ENCODE measurements at regions not wholly inside any gene's neighbourhood (a gene's known extent, or its start where the extent isn't known, plus 50 kb on each side); places are given as distances from the start of the nearest gene placed in this dataset.

DNA sequence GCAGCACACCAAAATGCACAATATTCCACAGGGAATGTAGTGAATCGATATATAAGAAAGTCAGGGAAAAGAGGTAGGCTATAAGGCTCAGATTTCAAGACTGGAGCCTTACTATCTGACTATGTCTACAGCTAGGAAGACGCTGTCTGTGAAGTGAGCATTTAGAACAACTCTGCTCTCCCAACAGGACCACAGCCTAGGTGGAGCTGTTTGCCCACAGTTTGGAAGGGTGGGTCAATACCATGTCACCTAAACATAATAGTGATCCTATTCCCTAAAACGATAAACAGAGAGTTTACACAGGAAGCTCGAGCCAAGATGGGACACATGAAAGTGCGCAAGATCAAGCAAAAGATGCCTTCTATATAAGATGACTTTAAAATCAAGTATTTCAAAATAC, 2486.0 kb upstream of the PCDH20 start:
- H3K27me3 Mint-ChIP-seq = no peaks in the 10 kb centered on the region
- intact Hi-C loops (cut with DNase I, micrococcal nuclease) = no loop called here
- Histone ChIP-seq H3K4me1 (ENCODE audit: insufficient read depth, low read length) (no peaks in the 10 kb centered on the region), H3K4me3 (ENCODE audit: low read length) (no peak overlapping the region), H3K27me3 (ENCODE audit: control insufficient read depth in 1 of 2, insufficient read depth in 2 of 2, low read length in 2 of 2) (no peaks in the 10 kb centered on the region), H3K36me3 (ENCODE audit: insufficient read depth, low read length) (no peaks in the 10 kb centered on the region), H3K9me3 (ENCODE audit: control insufficient read depth in 1 of 2, insufficient read depth in 1 of 2, low read length in 2 of 2) (peaks cover 3 to 15% of the 10 kb centered on the region in 2 experiments), H3K27ac (ENCODE audit: low read depth in 1 of 2, low read length in 2 of 2) (no peak overlapping the region)
- ChIA-PET CTCF (no interaction called here), POLR2A (no interaction called here)
- no peak overlapping the region for H3K4me3 Mint-ChIP-seq
- H3K27ac Mint-ChIP-seq = no peak overlapping the region
- TF ChIP-seq, protein P1, sequence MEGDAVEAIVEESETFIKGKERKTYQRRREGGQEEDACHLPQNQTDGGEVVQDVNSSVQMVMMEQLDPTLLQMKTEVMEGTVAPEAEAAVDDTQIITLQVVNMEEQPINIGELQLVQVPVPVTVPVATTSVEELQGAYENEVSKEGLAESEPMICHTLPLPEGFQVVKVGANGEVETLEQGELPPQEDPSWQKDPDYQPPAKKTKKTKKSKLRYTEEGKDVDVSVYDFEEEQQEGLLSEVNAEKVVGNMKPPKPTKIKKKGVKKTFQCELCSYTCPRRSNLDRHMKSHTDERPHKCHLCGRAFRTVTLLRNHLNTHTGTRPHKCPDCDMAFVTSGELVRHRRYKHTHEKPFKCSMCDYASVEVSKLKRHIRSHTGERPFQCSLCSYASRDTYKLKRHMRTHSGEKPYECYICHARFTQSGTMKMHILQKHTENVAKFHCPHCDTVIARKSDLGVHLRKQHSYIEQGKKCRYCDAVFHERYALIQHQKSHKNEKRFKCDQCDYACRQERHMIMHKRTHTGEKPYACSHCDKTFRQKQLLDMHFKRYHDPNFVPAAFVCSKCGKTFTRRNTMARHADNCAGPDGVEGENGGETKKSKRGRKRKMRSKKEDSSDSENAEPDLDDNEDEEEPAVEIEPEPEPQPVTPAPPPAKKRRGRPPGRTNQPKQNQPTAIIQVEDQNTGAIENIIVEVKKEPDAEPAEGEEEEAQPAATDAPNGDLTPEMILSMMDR (IDR thresholded peaks at IDR 0.05) = no peak
- DNase-seq (peak in 1 of 14 experiments; percentile 1), ATAC-seq (ENCODE audit: poor library complexity) (no peak)
- H3K4me1 Mint-ChIP-seq (ENCODE audit: low read depth) = no peaks in the 10 kb centered on the region
- no peaks in the 10 kb centered on the region for H3K36me3 Mint-ChIP-seq (ENCODE audit: low read depth)
- H3K9me3 Mint-ChIP-seq = peaks cover 9% of the 10 kb centered on the region

DNA sequence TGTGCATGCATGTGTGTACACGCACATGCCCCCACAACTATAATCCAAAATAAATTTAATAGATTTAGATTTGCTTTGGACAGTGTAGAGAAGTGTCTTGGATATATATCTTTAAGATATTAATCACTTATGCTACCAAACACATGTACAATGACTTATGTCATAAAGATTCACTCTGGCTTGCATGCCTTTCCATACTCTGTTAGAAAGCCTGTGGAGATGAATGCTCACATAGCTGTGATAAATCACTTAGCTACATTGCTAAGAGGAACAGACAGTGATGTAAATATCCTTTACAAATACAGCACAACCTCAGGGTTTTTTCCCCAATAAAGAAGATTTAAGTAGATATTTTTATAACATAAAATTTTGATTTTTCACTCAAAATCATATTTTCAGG, 2484.8 kb upstream of the PCDH20 start:
- Histone ChIP-seq H3K27me3 (ENCODE audit: control insufficient read depth in 1 of 2, insufficient read depth in 2 of 2, low read length in 2 of 2) (no peaks in the 10 kb centered on the region), H3K27ac (ENCODE audit: low read depth in 1 of 2, low read length in 2 of 2) (no peak overlapping the region), H3K4me3 (ENCODE audit: low read length) (no peak overlapping the region), H3K9me3 (ENCODE audit: control insufficient read depth in 1 of 2, insufficient read depth in 1 of 2, low read length in 2 of 2) (peaks cover 6 to 12% of the 10 kb centered on the region in 2 experiments), H3K36me3 (ENCODE audit: insufficient read depth, low read length) (no peaks in the 10 kb centered on the region), H3K4me1 (ENCODE audit: insufficient read depth, low read length) (no peaks in the 10 kb centered on the region)
- Mint-ChIP-seq H3K9me3 (peaks cover 7% of the 10 kb centered on the region), H3K4me3 (no peak overlapping the region), H3K36me3 (ENCODE audit: low read depth) (no peaks in the 10 kb centered on the region), H3K4me1 (ENCODE audit: low read depth) (no peaks in the 10 kb centered on the region), H3K27me3 (no peaks in the 10 kb centered on the region), H3K27ac (no peak overlapping the region)
- DNase-seq (no peak), ATAC-seq (ENCODE audit: poor library complexity) (no peak)
- POLR2A ChIA-PET = no interaction called here
- TF ChIP-seq, protein P1 (IDR thresholded peaks at IDR 0.05) = no peak
- CTCF ChIA-PET = no interaction called here
- intact Hi-C loops (cut with DNase I, micrococcal nuclease) = no loop called here

DNA sequence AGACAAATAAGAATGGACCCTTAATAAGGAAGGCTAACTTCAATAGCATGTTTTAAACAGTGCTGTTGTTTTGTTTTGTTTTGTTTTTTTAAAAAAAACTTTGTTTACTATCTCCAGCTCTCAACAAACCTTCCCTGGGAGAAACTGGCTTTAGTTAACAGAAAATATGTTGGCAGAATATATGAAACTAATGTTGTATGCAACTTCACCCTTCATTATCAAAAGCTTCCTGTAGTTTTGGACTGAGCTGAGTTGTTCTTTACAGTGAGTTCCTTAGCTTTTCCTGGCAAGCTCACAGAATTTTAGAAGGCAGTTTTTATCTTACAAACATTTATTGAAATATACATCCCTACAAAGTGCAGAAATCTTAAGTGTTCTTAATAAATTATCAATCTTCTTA, 2480.7 kb upstream of the PCDH20 start:
- Mint-ChIP-seq H3K27ac (no peak overlapping the region), H3K4me1 (ENCODE audit: low read depth) (no peaks in the 10 kb centered on the region), H3K36me3 (ENCODE audit: low read depth) (no peaks in the 10 kb centered on the region), H3K27me3 (no peaks in the 10 kb centered on the region), H3K4me3 (no peak overlapping the region), H3K9me3 (peaks cover 3% of the 10 kb centered on the region)
- H3K9me3 ChIP-seq (ENCODE audit: control insufficient read depth in 1 of 2, insufficient read depth in 1 of 2, low read length in 2 of 2) = peaks cover 0 to 3% of the 10 kb centered on the region in 2 experiments
- POLR2A ChIA-PET = no interaction called here
- no peak for DNase-seq
- intact Hi-C loops (cut with DNase I, micrococcal nuclease) = no loop called here
- no peaks in the 10 kb centered on the region for H3K4me1 ChIP-seq (ENCODE audit: insufficient read depth, low read length)
- H3K4me3 ChIP-seq (ENCODE audit: low read length) = no peak overlapping the region
- no peak for ATAC-seq (ENCODE audit: poor library complexity)
- H3K27ac ChIP-seq (ENCODE audit: low read depth in 1 of 2, low read length in 2 of 2) = no peak overlapping the region
- H3K36me3 ChIP-seq (ENCODE audit: insufficient read depth, low read length) = no peaks in the 10 kb centered on the region
- TF ChIP-seq, protein P1 (IDR thresholded peaks at IDR 0.05) = no peak
- no peaks in the 10 kb centered on the region for H3K27me3 ChIP-seq (ENCODE audit: control insufficient read depth in 1 of 2, insufficient read depth in 2 of 2, low read length in 2 of 2)
- CTCF ChIA-PET = no interaction called here
